ENCODE measurements at regions not wholly inside any gene's neighbourhood (a gene's known extent, or its start where the extent isn't known, plus 50 kb on each side); places are given as distances from the start of the nearest gene placed in this dataset.

- DNase-seq = no peak
- Mint-ChIP-seq H3K9me3 (no peaks in the 10 kb centered on the region), H3K27me3 (ENCODE audit: insufficient read depth) (peaks cover 12% of the 10 kb centered on the region), H3K36me3 (ENCODE audit: low read depth) (peaks cover 32% of the 10 kb centered on the region), H3K4me1 (ENCODE audit: low read depth) (peaks cover 88% of the 10 kb centered on the region), H3K27ac (peak overlapping the region; percentile 79), H3K4me3 (peak overlapping the region; percentile 49; the same call in 1 of the 2 replicates)
- TF ChIP-seq CTCF (IDR thresholded peaks at IDR 0.05) = no peak
These were observed 58.3 kb upstream of the STXBP1 start for GRCh38 chr9:127553793-127554192.

- peaks cover 8% of the 10 kb centered on the region; the same call in 1 of the 2 replicates for H3K27me3 Mint-ChIP-seq (ENCODE audit: insufficient read depth)
- H3K4me3 Mint-ChIP-seq = peak overlapping the region; percentile 71
- no peak for TF ChIP-seq CTCF (IDR thresholded peaks at IDR 0.05)
- peaks cover 33% of the 10 kb centered on the region for H3K36me3 Mint-ChIP-seq (ENCODE audit: low read depth)
- peak overlapping the region; percentile 99 for H3K27ac Mint-ChIP-seq
- H3K4me1 Mint-ChIP-seq (ENCODE audit: low read depth) = peaks cover 88% of the 10 kb centered on the region
- H3K9me3 Mint-ChIP-seq = no peaks in the 10 kb centered on the region
- DNase-seq = no peak
These were observed 56.9 kb upstream of the STXBP1 start for GRCh38 chr9:127554966-127555839.

- Mint-ChIP-seq H3K36me3 (ENCODE audit: low read depth) (peaks cover 33% of the 10 kb centered on the region), H3K4me1 (ENCODE audit: low read depth) (peaks cover 90% of the 10 kb centered on the region), H3K9me3 (no peaks in the 10 kb centered on the region), H3K27me3 (ENCODE audit: insufficient read depth) (peaks cover 8% of the 10 kb centered on the region; the same call in 1 of the 2 replicates), H3K4me3 (peak overlapping the region; percentile 71), H3K27ac (peak overlapping the region; percentile 99)
- peak; percentile 97 for DNase-seq
- no peak for TF ChIP-seq CTCF (IDR thresholded peaks at IDR 0.05)
These were observed 55.9 kb upstream of the STXBP1 start for GRCh38 chr9:127555840-127556820.

GRCh38 chr9:127556871-127557270 is 55.2 kb upstream of the STXBP1 start:
- H3K4me3 Mint-ChIP-seq = peak overlapping the region; percentile 20; the same call in 1 of the 2 replicates
- peaks cover 8% of the 10 kb centered on the region; the same call in 1 of the 2 replicates for H3K27me3 Mint-ChIP-seq (ENCODE audit: insufficient read depth)
- peak overlapping the region; percentile 99 for H3K27ac Mint-ChIP-seq
- no peak for DNase-seq
- H3K36me3 Mint-ChIP-seq (ENCODE audit: low read depth) = peaks cover 33% of the 10 kb centered on the region
- peaks cover 94% of the 10 kb centered on the region for H3K4me1 Mint-ChIP-seq (ENCODE audit: low read depth)
- TF ChIP-seq CTCF (IDR thresholded peaks at IDR 0.05) = no peak
- H3K9me3 Mint-ChIP-seq = no peaks in the 10 kb centered on the region

- H3K27ac Mint-ChIP-seq = peak overlapping the region; percentile 99
- H3K4me1 Mint-ChIP-seq (ENCODE audit: low read depth) = peaks cover 98% of the 10 kb centered on the region
- peak; percentile 50 for DNase-seq
- H3K4me3 Mint-ChIP-seq = peak overlapping the region; percentile 81
- TF ChIP-seq CTCF (IDR thresholded peaks at IDR 0.05) = no peak
- no peaks in the 10 kb centered on the region for H3K9me3 Mint-ChIP-seq
- peaks cover 8% of the 10 kb centered on the region; the same call in 1 of the 2 replicates for H3K27me3 Mint-ChIP-seq (ENCODE audit: insufficient read depth)
- peaks cover 33% of the 10 kb centered on the region for H3K36me3 Mint-ChIP-seq (ENCODE audit: low read depth)
These were observed 54.6 kb upstream of the STXBP1 start for GRCh38 chr9:127557466-127557869.
